Testis (tissue), 2 donors: ENCODE measurements at regions not wholly inside any gene's neighbourhood (a gene's known extent, or its start where the extent isn't known, plus 50 kb on each side); places are given as distances from the start of the nearest gene placed in this dataset.

Source experiments
- POLR2A ChIP-seq: fragments of 450-650 bp; IDR thresholded peaks from one replicate; pipeline ENCODE4 v1.6.1; 2017; ENCODE audit warnings: antibody characterized with exemption, mild to moderate bottlenecking, moderate library complexity
- TF ChIP-seq, protein P1 (sequence below), 3 experiments: fragments of 450-650 bp in 2 of 3; fragments of 200-600 bp in 1 of 3; sonication (generic) in 1 of 3; IDR thresholded peaks; one replicate each; pipeline ENCODE4 v1.5.1; 2016 to 2019; ENCODE audit warnings: antibody characterized with exemption in 3 of 3, mild to moderate bottlenecking in 2 of 3, moderate library complexity in 1 of 3

DNA sequence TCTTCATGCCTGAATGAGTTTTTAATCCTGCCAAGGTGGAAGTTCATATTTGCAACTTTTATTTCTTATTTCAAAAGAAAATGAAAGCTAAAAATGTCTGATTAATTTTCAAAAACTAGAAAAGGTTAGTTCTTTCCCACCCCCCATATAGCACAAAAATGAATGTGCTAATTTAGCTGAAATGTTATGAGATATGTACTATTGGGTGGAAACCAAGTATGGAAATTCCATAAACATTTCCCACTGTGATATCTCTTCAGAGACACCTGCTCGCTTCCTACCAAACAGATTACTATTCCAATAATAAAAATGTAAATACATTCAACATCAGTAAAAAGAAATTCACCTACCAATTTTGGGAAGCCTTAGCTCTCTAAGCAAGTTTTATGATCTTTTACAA lies 678.6 kb upstream of the ID4 start:
- TF ChIP-seq, protein P1, sequence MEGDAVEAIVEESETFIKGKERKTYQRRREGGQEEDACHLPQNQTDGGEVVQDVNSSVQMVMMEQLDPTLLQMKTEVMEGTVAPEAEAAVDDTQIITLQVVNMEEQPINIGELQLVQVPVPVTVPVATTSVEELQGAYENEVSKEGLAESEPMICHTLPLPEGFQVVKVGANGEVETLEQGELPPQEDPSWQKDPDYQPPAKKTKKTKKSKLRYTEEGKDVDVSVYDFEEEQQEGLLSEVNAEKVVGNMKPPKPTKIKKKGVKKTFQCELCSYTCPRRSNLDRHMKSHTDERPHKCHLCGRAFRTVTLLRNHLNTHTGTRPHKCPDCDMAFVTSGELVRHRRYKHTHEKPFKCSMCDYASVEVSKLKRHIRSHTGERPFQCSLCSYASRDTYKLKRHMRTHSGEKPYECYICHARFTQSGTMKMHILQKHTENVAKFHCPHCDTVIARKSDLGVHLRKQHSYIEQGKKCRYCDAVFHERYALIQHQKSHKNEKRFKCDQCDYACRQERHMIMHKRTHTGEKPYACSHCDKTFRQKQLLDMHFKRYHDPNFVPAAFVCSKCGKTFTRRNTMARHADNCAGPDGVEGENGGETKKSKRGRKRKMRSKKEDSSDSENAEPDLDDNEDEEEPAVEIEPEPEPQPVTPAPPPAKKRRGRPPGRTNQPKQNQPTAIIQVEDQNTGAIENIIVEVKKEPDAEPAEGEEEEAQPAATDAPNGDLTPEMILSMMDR (IDR thresholded peaks at IDR 0.05): no peak
- no peak for TF ChIP-seq POLR2A
